ENCODE measurements at regions not wholly inside any gene's neighbourhood (a gene's known extent, or its start where the extent isn't known, plus 50 kb on each side); places are given as distances from the start of the nearest gene placed in this dataset.

DNA sequence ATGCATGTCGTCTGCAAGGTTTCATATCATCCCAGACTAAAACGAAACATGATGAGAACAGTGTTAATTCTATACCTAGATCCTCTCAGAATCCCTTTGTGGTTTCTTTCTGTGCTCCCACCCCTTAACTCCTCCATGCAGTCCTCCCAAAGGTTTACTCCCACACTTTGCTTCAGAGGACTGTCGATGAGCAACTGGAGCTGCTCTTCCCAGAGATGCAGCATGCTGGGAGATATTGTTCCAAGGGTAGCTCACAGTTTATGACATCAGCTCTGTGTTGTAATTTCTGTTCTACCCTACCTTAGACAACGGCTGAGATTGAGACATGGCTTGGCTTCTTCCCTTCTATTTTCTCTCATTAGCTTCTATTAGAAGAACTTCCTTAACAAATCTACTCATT lies 313.0 kb upstream of the COL8A1 start:
- no peak for TF ChIP-seq CTCF (IDR thresholded peaks at IDR 0.05)
- TF ChIP-seq EZH2 (IDR thresholded peaks at IDR 0.05) = no peak
- TF ChIP-seq EZH2phosphoT487 (IDR thresholded peaks at IDR 0.05) = no peak

Data from neural progenitor cell (in vitro differentiated cells).